Karpas-422 (cell line): ENCODE measurements at regions not wholly inside any gene's neighbourhood (a gene's known extent, or its start where the extent isn't known, plus 50 kb on each side); places are given as distances from the start of the nearest gene placed in this dataset.

Source experiments
- DNase-seq: peaks from one replicate; pipeline ENCODE4 v3.0.0-alpha.2; 2015
- H2AFZ ChIP-seq: fragments of 200-600 bp; sonication (generic); 2 replicates; pipeline ENCODE4 v1.6.1; 2014; ENCODE audit warnings: antibody characterized with exemption, low read length, mixed read lengths
- H3K27ac ChIP-seq: fragments of 200-600 bp; sonication (generic); 2 replicates; pipeline ENCODE4 v1.5.1; 2014; ENCODE audit warnings: mild to moderate bottlenecking, low read length, moderate library complexity
- H3K27me3 ChIP-seq: fragments of 200-600 bp; sonication (generic); 2 replicates; pipeline ENCODE4 v1.6.1; 2014; ENCODE audit warnings: low read length, mixed read lengths
- H3K36me3 ChIP-seq: fragments of 200-600 bp; sonication (generic); 2 replicates; pipeline ENCODE4 v1.6.1; 2014; ENCODE audit warnings: low read length, mixed read lengths; ENCODE audit not compliant: insufficient read depth
- H3K4me1 ChIP-seq: fragments of 200-600 bp; sonication (generic); 2 replicates; pipeline ENCODE4 v1.6.1; 2014; ENCODE audit warnings: mild to moderate bottlenecking, low read length, mixed read lengths
- H3K4me2 ChIP-seq: fragments of 200-600 bp; sonication (generic); 2 replicates; pipeline ENCODE4 v1.6.1; 2014; ENCODE audit warnings: low read length, low read depth, mild to moderate bottlenecking; ENCODE audit not compliant: poor library complexity, severe bottlenecking
- H3K4me3 ChIP-seq: fragments of 200-600 bp; sonication (generic); 2 replicates; pipeline ENCODE4 v1.5.1; 2014; ENCODE audit warnings: mild to moderate bottlenecking, antibody characterized with exemption, low read length, mixed read lengths
- H3K79me2 ChIP-seq: fragments of 200-600 bp; sonication (generic); 2 replicates; pipeline ENCODE4 v1.6.1; 2014; ENCODE audit warnings: mild to moderate bottlenecking, low read length, mixed read lengths
- H3K9ac ChIP-seq: fragments of 200-600 bp; sonication (generic); 2 replicates; pipeline ENCODE4 v1.6.0; 2014; ENCODE audit warnings: low read length
- H3K9me2 ChIP-seq: fragments of 200-600 bp; sonication (generic), shearing (Covaris generic); replicated peaks from 2 replicates; pipeline ENCODE4 v1.6.0; 2014; ENCODE audit warnings: mild to moderate bottlenecking, low read length, moderate library complexity; ENCODE audit not compliant: insufficient read depth
- H3K9me3 ChIP-seq: fragments of 300-700, 200-600 bp; sonication (generic); 2 replicates; pipeline ENCODE4 v1.6.1; 2014; ENCODE audit warnings: low read length, mixed read lengths
- H4K20me1 ChIP-seq: fragments of 200-600 bp; sonication (generic); 2 replicates; pipeline ENCODE4 v1.6.1; 2014; ENCODE audit warnings: mild to moderate bottlenecking, antibody characterized with exemption, low read length, low read depth; ENCODE audit not compliant: insufficient read depth

GRCh38 chr4:186825069-186825468 is 101.4 kb upstream of the FAT1 start:
- no peaks in the 10 kb centered on the region for H4K20me1 ChIP-seq
- no peaks in the 10 kb centered on the region for H3K9me2 ChIP-seq
- no peaks in the 10 kb centered on the region for H3K9me3 ChIP-seq
- H3K79me2 ChIP-seq = no peaks in the 10 kb centered on the region
- no peaks in the 10 kb centered on the region for H3K36me3 ChIP-seq
- no peak overlapping the region for H3K9ac ChIP-seq
- no peaks in the 10 kb centered on the region for H3K27me3 ChIP-seq
- H3K27ac ChIP-seq = no peak overlapping the region
- DNase-seq = no peak
- H2AFZ ChIP-seq = no peak overlapping the region
- no peak overlapping the region for H3K4me3 ChIP-seq
- H3K4me1 ChIP-seq = peaks cover 16% of the 10 kb centered on the region
- no peak overlapping the region for H3K4me2 ChIP-seq

- no peak overlapping the region for H3K4me2 ChIP-seq
- H3K9ac ChIP-seq = no peak overlapping the region
- no peak for DNase-seq
These were observed 102.3 kb upstream of the FAT1 start for GRCh38 chr4:186826006-186826405.

GRCh38 chr4:186826846-186827533 is 103.3 kb upstream of the FAT1 start:
- Histone ChIP-seq H3K4me3 (no peak overlapping the region), H4K20me1 (no peaks in the 10 kb centered on the region), H3K27ac (no peak overlapping the region), H3K27me3 (no peaks in the 10 kb centered on the region), H3K4me1 (peaks cover 11% of the 10 kb centered on the region), H3K9me2 (no peaks in the 10 kb centered on the region), H3K4me2 (no peak overlapping the region), H3K79me2 (no peaks in the 10 kb centered on the region), H3K9ac (no peak overlapping the region), H3K9me3 (no peaks in the 10 kb centered on the region), H3K36me3 (no peaks in the 10 kb centered on the region), H2AFZ (no peak overlapping the region)
- no peak for DNase-seq

More at GRCh38 chr4:186826006-186826405, 102.3 kb upstream of the FAT1 start:
- Histone ChIP-seq H3K4me3 (no peak overlapping the region), H4K20me1 (no peaks in the 10 kb centered on the region), H3K27me3 (no peaks in the 10 kb centered on the region), H3K36me3 (no peaks in the 10 kb centered on the region), H3K9me3 (no peaks in the 10 kb centered on the region), H3K4me1 (peaks cover 12% of the 10 kb centered on the region), H3K27ac (no peak overlapping the region), H2AFZ (no peak overlapping the region), H3K9me2 (no peaks in the 10 kb centered on the region), H3K79me2 (no peaks in the 10 kb centered on the region)

GRCh38 chr4:186827534-186827897 is 103.9 kb upstream of the FAT1 start:
- Histone ChIP-seq H3K4me1 (peaks cover 9% of the 10 kb centered on the region), H3K27ac (no peak overlapping the region), H3K4me2 (no peak overlapping the region), H3K36me3 (no peaks in the 10 kb centered on the region), H3K9ac (no peak overlapping the region), H3K27me3 (no peaks in the 10 kb centered on the region), H4K20me1 (no peaks in the 10 kb centered on the region), H3K4me3 (no peak overlapping the region), H3K79me2 (no peaks in the 10 kb centered on the region), H2AFZ (no peak overlapping the region), H3K9me3 (no peaks in the 10 kb centered on the region), H3K9me2 (no peaks in the 10 kb centered on the region)
- no peak for DNase-seq

- no peak overlapping the region for H3K27ac ChIP-seq
- no peak overlapping the region for H3K9ac ChIP-seq
- no peaks in the 10 kb centered on the region for H3K79me2 ChIP-seq
- H4K20me1 ChIP-seq = no peaks in the 10 kb centered on the region
- H3K9me2 ChIP-seq = no peaks in the 10 kb centered on the region
- no peaks in the 10 kb centered on the region for H3K27me3 ChIP-seq
- H3K36me3 ChIP-seq = no peaks in the 10 kb centered on the region
- H3K9me3 ChIP-seq = no peaks in the 10 kb centered on the region
- H2AFZ ChIP-seq = no peak overlapping the region
- H3K4me1 ChIP-seq = peaks cover 6% of the 10 kb centered on the region; the same call in 1 of the 2 replicates
- H3K4me3 ChIP-seq = no peak overlapping the region
- no peak overlapping the region for H3K4me2 ChIP-seq
- no peak for DNase-seq
These were observed 105.4 kb upstream of the FAT1 start for GRCh38 chr4:186829097-186829496.

GRCh38 chr4:186829740-186830449 is 106.2 kb upstream of the FAT1 start:
- H3K36me3 ChIP-seq = no peaks in the 10 kb centered on the region
- H3K79me2 ChIP-seq = no peaks in the 10 kb centered on the region
- peaks cover 6% of the 10 kb centered on the region; the same call in 1 of the 2 replicates for H3K4me1 ChIP-seq
- H3K27ac ChIP-seq = no peak overlapping the region
- no peaks in the 10 kb centered on the region for H3K9me3 ChIP-seq
- no peaks in the 10 kb centered on the region for H3K27me3 ChIP-seq
- no peak overlapping the region for H3K4me2 ChIP-seq
- H2AFZ ChIP-seq = no peak overlapping the region
- DNase-seq = no peak
- H3K9me2 ChIP-seq = no peaks in the 10 kb centered on the region
- no peak overlapping the region for H3K4me3 ChIP-seq
- no peak overlapping the region for H3K9ac ChIP-seq
- no peaks in the 10 kb centered on the region for H4K20me1 ChIP-seq

- H3K4me1 ChIP-seq = peaks cover 6% of the 10 kb centered on the region; the same call in 1 of the 2 replicates
- H3K79me2 ChIP-seq = no peaks in the 10 kb centered on the region
- no peak overlapping the region for H3K4me3 ChIP-seq
- H3K27ac ChIP-seq = no peak overlapping the region
- H3K4me2 ChIP-seq = no peak overlapping the region
- no peaks in the 10 kb centered on the region for H3K9me3 ChIP-seq
- no peaks in the 10 kb centered on the region for H3K27me3 ChIP-seq
- H3K9ac ChIP-seq = no peak overlapping the region
- DNase-seq = no peak
- H3K36me3 ChIP-seq = no peaks in the 10 kb centered on the region
- H3K9me2 ChIP-seq = no peaks in the 10 kb centered on the region
- H2AFZ ChIP-seq = no peak overlapping the region
- H4K20me1 ChIP-seq = no peaks in the 10 kb centered on the region
These were observed 107.9 kb upstream of the FAT1 start for GRCh38 chr4:186831574-186831973.

GRCh38 chr4:186832906-186833305 is 109.2 kb upstream of the FAT1 start:
- DNase-seq = no peak
- Histone ChIP-seq H3K9me3 (no peaks in the 10 kb centered on the region), H3K79me2 (no peaks in the 10 kb centered on the region), H3K4me1 (peaks cover 6% of the 10 kb centered on the region; the same call in 1 of the 2 replicates), H3K9me2 (no peaks in the 10 kb centered on the region), H3K4me2 (no peak overlapping the region), H4K20me1 (no peaks in the 10 kb centered on the region), H3K27ac (no peak overlapping the region), H3K4me3 (no peak overlapping the region), H2AFZ (no peak overlapping the region), H3K27me3 (no peaks in the 10 kb centered on the region), H3K36me3 (no peaks in the 10 kb centered on the region), H3K9ac (no peak overlapping the region)
